ENCODE measurements at regions not wholly inside any gene's neighbourhood (a gene's known extent, or its start where the extent isn't known, plus 50 kb on each side); places are given as distances from the start of the nearest gene placed in this dataset.
"Not testable (repeated sequence)": the region's sequence is repeated elsewhere in the genome, so short reads cannot be mapped to it uniquely, and the experiment has no call there.

- in situ Hi-C loops (cut with HindIII; ENCODE audit: low sequenced_read_pairs): no loop called here
- no peak for DNase-seq (ENCODE audit: low spot score)
Observed at GRCh38 chr2:142722569-142722968, 154.9 kb upstream of the KYNU start.

GRCh38 chr2:142722086-142722485 lies 155.4 kb upstream of the KYNU start:
- no peak for DNase-seq (ENCODE audit: low spot score)
- in situ Hi-C loops (cut with HindIII; ENCODE audit: low sequenced_read_pairs): no loop called here

DNA sequence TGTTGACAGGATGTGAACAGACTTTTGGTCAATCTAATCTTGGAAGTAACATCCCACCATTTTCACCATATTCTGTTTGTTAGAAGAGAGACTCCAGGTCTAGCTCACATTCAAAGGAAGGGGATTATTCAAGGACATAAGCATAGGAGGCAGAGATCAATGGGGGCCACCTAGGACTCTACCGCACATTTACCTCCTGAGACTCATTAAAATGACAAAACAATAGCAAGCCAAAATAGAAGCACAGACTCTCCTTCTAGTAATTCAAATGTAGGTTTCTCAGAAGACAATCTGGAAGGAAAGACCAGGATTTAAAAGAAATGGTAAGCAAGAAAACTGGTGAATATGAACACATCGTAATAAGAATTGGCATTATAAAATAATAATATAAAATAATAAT lies 156.4 kb upstream of the KYNU start:
- in situ Hi-C loops (cut with HindIII; ENCODE audit: low sequenced_read_pairs): no loop called here
- DNase-seq (ENCODE audit: low spot score): no peak

DNA sequence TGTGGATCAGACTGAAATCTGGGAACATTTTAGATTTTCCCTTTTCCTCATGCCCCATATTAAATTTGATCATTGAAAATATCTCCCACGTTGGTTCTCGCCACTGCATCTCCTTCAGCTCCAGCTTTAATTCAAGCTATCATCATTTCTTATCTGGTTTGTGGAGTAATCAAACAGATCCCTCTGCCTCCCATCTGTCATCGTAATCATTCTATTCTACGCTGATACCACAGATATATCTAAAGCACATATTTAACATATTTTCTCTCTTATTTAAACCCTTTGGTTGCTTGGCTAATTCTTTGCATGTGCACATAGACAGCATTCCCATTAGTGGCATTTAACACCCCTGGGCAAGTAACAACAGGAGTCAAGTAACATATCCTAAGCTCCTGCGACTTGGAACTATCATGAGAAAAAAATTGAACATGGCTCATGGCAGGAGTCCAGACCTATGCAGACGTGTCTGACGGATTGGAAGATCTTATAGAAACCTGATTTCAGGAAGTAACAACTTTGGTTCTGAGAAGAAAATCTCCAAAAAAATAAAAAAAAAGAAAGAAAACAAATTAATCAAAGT lies 158.8 kb upstream of the KYNU start:
- no peak for DNase-seq (ENCODE audit: low spot score)
- in situ Hi-C loops (cut with HindIII; ENCODE audit: low sequenced_read_pairs): no loop called here

- DNase-seq (ENCODE audit: low spot score): no peak
Observed at GRCh38 chr2:142716463-142717242, 160.8 kb upstream of the KYNU start.

DNA sequence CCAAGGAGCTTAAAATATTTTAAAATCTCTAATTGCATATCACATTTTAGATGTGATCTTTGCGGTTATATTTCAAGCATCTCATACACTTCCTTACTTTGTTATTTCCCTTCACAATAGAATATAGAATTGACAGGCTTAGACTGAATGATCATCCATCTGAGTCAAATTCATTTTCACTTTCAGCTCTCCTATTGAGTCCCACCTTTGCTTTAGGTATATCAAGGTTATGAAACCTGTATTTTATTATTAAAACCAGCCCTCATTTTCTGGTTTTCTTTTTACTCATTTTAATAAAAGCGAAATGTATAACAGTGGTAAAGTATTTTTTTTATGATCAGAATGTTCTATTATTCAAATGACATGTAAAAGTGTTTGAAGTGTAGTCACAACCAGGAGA lies 162.9 kb upstream of the KYNU start:
- no peak for DNase-seq (ENCODE audit: low spot score)
- in situ Hi-C loops (cut with HindIII; ENCODE audit: low sequenced_read_pairs): no loop called here

More at GRCh38 chr2:142716463-142717242, 160.8 kb upstream of the KYNU start:
- in situ Hi-C loops (cut with HindIII; ENCODE audit: low sequenced_read_pairs): no loop called here

GRCh38 chr2:142710336-142710735 lies 167.1 kb upstream of the KYNU start:
- in situ Hi-C loops (cut with HindIII; ENCODE audit: low sequenced_read_pairs): no loop called here
- DNase-seq (ENCODE audit: low spot score): no peak

- no peak for DNase-seq (ENCODE audit: low spot score)
- in situ Hi-C loops (cut with HindIII; ENCODE audit: low sequenced_read_pairs): no loop called here
Observed at GRCh38 chr2:142707318-142707717, 170.1 kb upstream of the KYNU start.

GRCh38 chr2:142702397-142702796 lies 175.1 kb upstream of the KYNU start:
- in situ Hi-C loops (cut with HindIII; ENCODE audit: low sequenced_read_pairs); DNase-seq (ENCODE audit: low spot score): not testable (repeated sequence)

DNA sequence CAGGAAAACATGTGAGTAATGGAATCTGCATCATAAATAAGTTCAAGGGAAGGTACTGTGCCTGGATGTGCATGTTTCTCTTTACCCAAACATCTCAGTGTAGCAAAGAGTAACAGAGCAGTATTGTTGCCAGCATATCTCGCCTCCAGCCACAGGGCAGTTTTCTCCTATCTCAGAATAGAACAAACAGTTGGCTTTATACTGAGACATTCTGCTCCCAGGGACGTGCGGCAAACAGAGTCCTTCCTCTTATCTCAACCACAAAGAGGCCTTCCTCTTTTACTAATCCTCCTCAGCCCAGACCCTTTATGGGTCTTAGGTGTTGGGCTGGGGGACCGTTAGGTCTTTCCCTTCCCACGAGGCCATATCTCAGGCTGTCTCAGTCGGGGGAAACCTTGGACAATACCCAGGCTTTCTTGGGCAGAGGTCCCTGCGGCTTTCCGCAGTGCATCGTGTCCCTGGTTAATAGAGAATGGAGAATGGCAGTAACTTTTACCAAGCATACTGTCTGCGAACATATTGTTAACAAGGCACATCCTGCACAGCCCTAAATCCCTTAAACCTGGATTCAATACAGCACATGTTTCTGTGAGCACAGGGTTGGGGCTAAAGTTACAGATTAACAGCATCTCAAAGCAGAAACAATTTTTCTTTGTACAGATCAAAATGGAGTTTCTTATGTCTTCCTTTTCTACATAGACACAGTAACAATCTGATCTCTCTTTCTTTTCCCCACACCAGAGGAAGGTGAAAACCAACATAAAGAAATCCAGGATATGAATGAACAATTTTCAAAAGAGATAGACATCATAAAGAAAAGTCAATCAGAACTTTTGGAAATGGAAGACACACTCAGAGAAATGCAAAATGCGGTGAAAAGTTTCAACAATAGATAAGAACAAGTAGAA lies 181.9 kb upstream of the KYNU start:
- in situ Hi-C loops (cut with HindIII; ENCODE audit: low sequenced_read_pairs): not testable (repeated sequence)

DNA sequence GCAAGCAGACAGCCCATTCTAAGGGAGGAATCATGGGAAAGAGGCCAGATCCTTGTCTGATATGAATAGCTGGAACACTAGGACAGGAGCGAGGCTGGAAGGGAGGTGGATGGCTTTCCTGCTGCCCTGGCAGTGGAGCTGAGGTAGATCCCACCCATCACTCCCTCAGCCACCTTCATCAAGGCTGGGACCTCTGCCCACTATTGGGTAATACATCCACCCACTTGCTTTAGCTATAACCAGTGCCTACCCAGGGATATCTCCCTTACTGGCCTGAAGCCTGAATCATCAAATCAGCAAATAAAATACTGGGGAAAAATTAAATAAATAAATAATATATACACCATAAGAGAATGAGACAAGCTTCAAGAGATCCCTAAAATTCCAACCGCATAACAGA lies 183.2 kb upstream of the KYNU start:
- in situ Hi-C loops (cut with HindIII; ENCODE audit: low sequenced_read_pairs): no loop called here
- DNase-seq (ENCODE audit: low spot score): no peak

More for the DNA sequence above, 181.9 kb upstream of the KYNU start:
- not testable (repeated sequence) for DNase-seq (ENCODE audit: low spot score)

GRCh38 chr2:142693171-142693950 lies 184.1 kb upstream of the KYNU start:
- in situ Hi-C loops (cut with HindIII; ENCODE audit: low sequenced_read_pairs): no loop called here
- DNase-seq (ENCODE audit: low spot score): no peak

DNA sequence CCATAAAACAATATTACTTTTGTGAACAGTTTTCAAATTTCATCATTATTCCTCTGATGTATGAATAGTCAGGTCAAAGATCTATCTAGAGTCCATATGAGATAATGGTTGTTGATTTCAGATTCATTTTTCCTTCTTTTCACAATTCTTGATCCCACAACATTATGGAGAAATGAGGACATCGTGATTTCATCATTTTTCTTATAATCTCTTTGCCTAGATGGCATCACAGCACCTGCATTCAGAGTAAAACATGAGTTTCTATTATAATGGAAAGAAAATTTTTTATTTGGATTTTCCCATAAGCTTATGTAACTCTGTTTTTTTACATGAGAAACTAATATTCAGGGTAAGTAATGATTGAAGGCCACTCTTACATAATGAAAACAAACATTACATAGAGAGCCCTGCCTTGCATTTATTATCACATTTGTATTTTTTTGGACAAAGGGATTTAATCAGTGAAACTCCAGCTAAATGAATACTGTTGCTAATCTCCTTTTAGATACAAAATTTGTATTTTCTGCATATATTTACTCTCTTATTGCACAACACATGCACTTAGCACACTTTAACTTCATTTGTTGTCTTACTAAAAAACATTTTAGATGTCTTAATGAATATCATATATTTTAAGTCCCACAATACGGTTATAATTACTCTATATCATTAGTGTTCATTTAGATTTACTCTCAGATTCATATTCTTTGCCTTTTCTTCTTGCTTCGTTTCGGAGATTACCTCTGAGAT lies 188.4 kb upstream of the KYNU start:
- in situ Hi-C loops (cut with HindIII; ENCODE audit: low sequenced_read_pairs): no loop called here
- DNase-seq (ENCODE audit: low spot score): no peak

DNA sequence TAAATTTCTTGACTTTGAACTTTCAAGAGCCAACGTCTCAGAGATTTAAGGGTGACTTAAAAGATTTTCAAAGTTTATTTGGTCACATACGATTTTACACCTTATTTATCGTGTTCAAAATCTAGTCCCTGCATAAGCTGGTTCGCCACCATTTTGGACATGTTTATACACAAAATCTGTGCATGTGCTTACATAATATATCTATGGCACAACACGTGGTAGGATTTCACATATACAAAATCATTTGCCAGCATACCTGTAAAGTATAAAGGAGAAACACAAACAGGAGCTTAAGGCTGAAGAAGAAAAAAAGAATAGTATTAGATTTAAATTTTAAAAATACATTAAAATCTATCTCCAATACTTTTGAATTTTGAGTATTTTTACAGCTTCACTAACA lies 190.0 kb upstream of the KYNU start:
- DNase-seq (ENCODE audit: low spot score): no peak
- in situ Hi-C loops (cut with HindIII; ENCODE audit: low sequenced_read_pairs): no loop called here

DNA sequence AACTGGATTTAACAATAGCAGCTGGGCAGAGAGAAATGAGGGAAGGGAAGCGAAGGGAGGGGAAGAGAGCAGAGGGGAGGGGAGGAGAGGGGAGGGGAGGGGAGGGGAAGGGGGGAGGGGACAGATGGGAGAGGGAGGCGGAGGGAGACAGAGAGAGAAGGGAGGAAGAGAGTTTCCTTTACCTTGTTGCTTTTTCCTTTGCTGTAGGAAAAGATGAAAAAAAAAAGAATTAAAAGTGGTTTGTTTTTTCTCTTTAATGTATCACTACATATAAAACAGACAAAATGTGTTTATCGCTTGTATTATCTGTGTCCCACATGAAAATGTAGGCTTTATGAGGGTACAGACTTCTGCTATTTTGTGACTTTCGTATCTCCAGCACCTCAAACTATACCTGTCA lies 190.4 kb upstream of the KYNU start:
- no peak for DNase-seq (ENCODE audit: low spot score)
- in situ Hi-C loops (cut with HindIII; ENCODE audit: low sequenced_read_pairs): no loop called here

DNA sequence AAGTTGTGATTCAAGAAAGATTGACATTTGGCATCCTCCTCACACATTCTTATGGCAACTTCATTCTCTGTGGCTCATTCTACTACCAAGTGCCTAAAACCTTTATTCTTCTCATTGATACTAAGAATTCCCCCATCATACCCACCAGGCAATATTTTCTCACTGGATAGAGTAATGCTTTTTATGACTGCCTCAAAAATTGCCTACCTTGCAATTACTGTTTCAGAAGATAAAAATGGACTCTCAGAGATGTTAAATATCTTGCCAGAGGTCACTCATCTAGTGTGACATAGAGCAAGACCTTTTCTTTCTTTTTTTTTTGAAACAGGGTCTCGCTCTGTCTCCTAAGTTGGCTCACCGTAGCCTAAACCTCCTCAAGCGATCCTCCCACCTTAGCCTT lies 192.8 kb upstream of the KYNU start:
- no peak for DNase-seq (ENCODE audit: low spot score)
- in situ Hi-C loops (cut with HindIII; ENCODE audit: low sequenced_read_pairs): no loop called here

DNA sequence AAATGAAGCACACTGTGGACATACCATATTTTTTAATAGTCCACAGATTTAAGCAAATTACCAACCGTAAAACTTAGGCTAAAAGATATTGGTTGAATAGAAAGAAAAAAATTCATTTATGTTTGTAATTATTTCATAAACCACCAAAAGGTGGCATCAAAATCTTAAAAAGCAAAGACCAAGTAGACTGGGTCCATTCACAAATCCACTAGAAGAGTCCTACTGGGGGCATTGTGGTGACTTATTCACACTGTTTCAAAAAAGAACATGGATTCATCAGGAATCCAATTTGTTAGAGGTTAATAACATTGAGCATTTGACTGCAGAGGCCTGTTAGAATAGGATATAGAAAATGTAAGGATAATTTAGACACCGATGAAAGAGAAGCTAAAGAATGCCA lies 194.9 kb upstream of the KYNU start:
- no peak for DNase-seq (ENCODE audit: low spot score)
- in situ Hi-C loops (cut with HindIII; ENCODE audit: low sequenced_read_pairs): no loop called here

DNA sequence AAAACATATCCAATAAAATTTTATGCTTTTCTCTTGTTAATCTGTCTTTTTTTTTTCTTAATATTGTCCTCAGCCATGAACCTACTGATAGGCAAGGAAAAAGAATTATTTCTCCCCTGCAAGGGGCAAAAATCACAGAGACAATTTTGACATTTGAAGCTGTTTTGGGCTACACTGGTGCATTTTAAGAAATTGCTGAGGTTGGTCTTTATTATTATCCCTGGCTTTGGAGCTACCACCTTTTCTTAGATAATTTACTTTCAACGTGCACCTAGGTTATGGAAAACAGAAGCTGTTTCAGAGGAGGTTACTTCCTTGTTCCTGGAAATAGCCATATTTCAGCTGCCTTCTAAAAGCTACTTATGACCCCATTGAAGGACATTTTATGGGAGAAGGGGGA lies 195.5 kb upstream of the KYNU start:
- in situ Hi-C loops (cut with HindIII; ENCODE audit: low sequenced_read_pairs): no loop called here
- DNase-seq (ENCODE audit: low spot score): no peak

DNA sequence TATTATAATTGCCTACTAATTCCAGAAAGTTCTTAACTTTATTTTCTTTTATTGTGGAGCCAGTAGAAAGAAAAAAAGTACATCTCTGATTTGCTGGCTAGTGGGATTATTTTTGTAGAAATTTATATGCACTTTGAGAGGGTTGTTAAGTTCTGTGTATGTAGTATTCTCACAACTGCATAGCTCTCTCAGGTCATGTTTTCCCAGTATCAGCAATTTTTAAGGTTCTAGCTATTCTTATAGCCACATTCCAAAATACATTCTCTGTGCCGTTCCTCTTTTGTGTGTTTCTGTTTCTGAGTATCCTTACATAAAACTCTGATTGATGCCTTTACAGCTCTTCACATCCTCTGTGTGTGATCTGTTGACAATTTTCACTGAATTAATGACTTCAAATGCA lies 199.3 kb upstream of the KYNU start:
- in situ Hi-C loops (cut with HindIII; ENCODE audit: low sequenced_read_pairs): no loop called here
- no peak for DNase-seq (ENCODE audit: low spot score)

All from G401 (cell line).